Activated T-helper 17 cell treated with anti-CD3 and anti-CD28 coated beads, Interleukin-2, amount 50 U/mL, for 72 hours (primary cell): ENCODE measurements at regions not wholly inside any gene's neighbourhood (a gene's known extent, or its start where the extent isn't known, plus 50 kb on each side); places are given as distances from the start of the nearest gene placed in this dataset.
"Not testable (repeated sequence)": the region's sequence is repeated elsewhere in the genome, so short reads cannot be mapped to it uniquely, and the experiment has no call there.

ENCODE experiments used
- ATAC-seq: fragments of 150-1000 bp; cut with Tn5 transposase; replicated peaks from 2 replicates; pipeline ENCODE4 v1.10.0; 2021; ENCODE audit warnings: mild to moderate bottlenecking, moderate library complexity
- H3K27ac Mint-ChIP-seq: one replicate; pipeline ENCODE4 v1.8.0; 2022; ENCODE audit warnings: mixed read lengths
- H3K27me3 Mint-ChIP-seq: one replicate; pipeline ENCODE4 v1.8.0; 2022; ENCODE audit warnings: mixed read lengths
- H3K36me3 Mint-ChIP-seq: one replicate; pipeline ENCODE4 v1.8.0; 2022; ENCODE audit warnings: low read depth, mild to moderate bottlenecking, mixed read lengths
- H3K4me1 Mint-ChIP-seq: one replicate; pipeline ENCODE4 v1.8.0; 2022; ENCODE audit warnings: mixed read lengths
- H3K4me3 Mint-ChIP-seq: one replicate; pipeline ENCODE4 v1.8.0; 2022; ENCODE audit warnings: mild to moderate bottlenecking, mixed read lengths
- H3K9me3 Mint-ChIP-seq: one replicate; pipeline ENCODE4 v1.8.0; 2022; ENCODE audit warnings: mixed read lengths

- not testable (repeated sequence) for H3K4me3 Mint-ChIP-seq, H3K9me3 Mint-ChIP-seq, H3K27me3 Mint-ChIP-seq, H3K36me3 Mint-ChIP-seq, H3K4me1 Mint-ChIP-seq, H3K27ac Mint-ChIP-seq
- peak; percentile 90 for ATAC-seq
These were observed 261.0 kb downstream of the SPRY1 start for GRCh38 chr4:123657606-123658005.

- ATAC-seq: no peak
- H3K27me3 Mint-ChIP-seq: peaks cover 10% of the 10 kb centered on the region
These were observed 262.7 kb downstream of the SPRY1 start for GRCh38 chr4:123659262-123659661.

GRCh38 chr4:123659730-123660129 lies 263.1 kb downstream of the SPRY1 start:
- no peaks in the 10 kb centered on the region for H3K36me3 Mint-ChIP-seq
- peaks cover 8% of the 10 kb centered on the region for H3K4me1 Mint-ChIP-seq
- H3K4me3 Mint-ChIP-seq: no peak overlapping the region
- H3K27me3 Mint-ChIP-seq: peaks cover 10% of the 10 kb centered on the region
- no peak for ATAC-seq
- peaks cover 6% of the 10 kb centered on the region for H3K9me3 Mint-ChIP-seq
- H3K27ac Mint-ChIP-seq: no peak overlapping the region

More at GRCh38 chr4:123659262-123659661, 262.7 kb downstream of the SPRY1 start:
- Mint-ChIP-seq H3K9me3 (peaks cover 6% of the 10 kb centered on the region), H3K27ac (no peak overlapping the region), H3K4me1 (peaks cover 8% of the 10 kb centered on the region), H3K4me3 (no peak overlapping the region), H3K36me3 (no peaks in the 10 kb centered on the region)

- Mint-ChIP-seq H3K36me3 (no peaks in the 10 kb centered on the region), H3K4me3 (no peak overlapping the region), H3K27me3 (peaks cover 14% of the 10 kb centered on the region), H3K4me1 (peaks cover 8% of the 10 kb centered on the region), H3K27ac (no peak overlapping the region), H3K9me3 (peaks cover 6% of the 10 kb centered on the region)
- ATAC-seq: no peak
These were observed 264.6 kb downstream of the SPRY1 start for GRCh38 chr4:123661080-123661737.

- Mint-ChIP-seq H3K9me3 (no peaks in the 10 kb centered on the region), H3K27me3 (peaks cover 22% of the 10 kb centered on the region), H3K27ac (no peak overlapping the region), H3K4me1 (peaks cover 2% of the 10 kb centered on the region), H3K36me3 (no peaks in the 10 kb centered on the region), H3K4me3 (no peak overlapping the region)
- ATAC-seq: no peak
These were observed 266.2 kb downstream of the SPRY1 start for GRCh38 chr4:123662827-123663226.

GRCh38 chr4:123666486-123666885 lies 269.9 kb downstream of the SPRY1 start:
- H3K4me1 Mint-ChIP-seq: peaks cover 4% of the 10 kb centered on the region
- H3K9me3 Mint-ChIP-seq: no peaks in the 10 kb centered on the region
- no peak overlapping the region for H3K27ac Mint-ChIP-seq
- H3K36me3 Mint-ChIP-seq: no peaks in the 10 kb centered on the region
- ATAC-seq: no peak
- H3K4me3 Mint-ChIP-seq: no peak overlapping the region
- H3K27me3 Mint-ChIP-seq: peaks cover 31% of the 10 kb centered on the region

- ATAC-seq: peak; percentile 45
- no peaks in the 10 kb centered on the region for H3K9me3 Mint-ChIP-seq
- no peaks in the 10 kb centered on the region for H3K36me3 Mint-ChIP-seq
- no peak overlapping the region for H3K27ac Mint-ChIP-seq
- peaks cover 10% of the 10 kb centered on the region for H3K4me1 Mint-ChIP-seq
- peaks cover 32% of the 10 kb centered on the region for H3K27me3 Mint-ChIP-seq
- no peak overlapping the region for H3K4me3 Mint-ChIP-seq
These were observed 270.9 kb downstream of the SPRY1 start for GRCh38 chr4:123667496-123667895.

GRCh38 chr4:123667991-123668390 lies 271.4 kb downstream of the SPRY1 start:
- Mint-ChIP-seq H3K36me3 (no peaks in the 10 kb centered on the region), H3K27ac (no peak overlapping the region), H3K4me1 (peaks cover 12% of the 10 kb centered on the region), H3K27me3 (peaks cover 29% of the 10 kb centered on the region), H3K9me3 (no peaks in the 10 kb centered on the region), H3K4me3 (no peak overlapping the region)
- no peak for ATAC-seq

GRCh38 chr4:123671636-123672404 lies 275.2 kb downstream of the SPRY1 start:
- peak overlapping the region; percentile 24 for H3K27ac Mint-ChIP-seq
- peak; percentile 79 for ATAC-seq
- peaks cover 21% of the 10 kb centered on the region for H3K4me1 Mint-ChIP-seq
- no peaks in the 10 kb centered on the region for H3K36me3 Mint-ChIP-seq
- no peak overlapping the region for H3K4me3 Mint-ChIP-seq
- H3K9me3 Mint-ChIP-seq: no peaks in the 10 kb centered on the region
- H3K27me3 Mint-ChIP-seq: peaks cover 36% of the 10 kb centered on the region

- Mint-ChIP-seq H3K36me3 (no peaks in the 10 kb centered on the region), H3K4me1 (peaks cover 21% of the 10 kb centered on the region), H3K4me3 (no peak overlapping the region), H3K27me3 (peaks cover 32% of the 10 kb centered on the region), H3K9me3 (no peaks in the 10 kb centered on the region), H3K27ac (peak overlapping the region; percentile 3)
- ATAC-seq: peak; percentile 37
These were observed 276.4 kb downstream of the SPRY1 start for GRCh38 chr4:123672987-123673386.

- Mint-ChIP-seq H3K4me1 (peaks cover 21% of the 10 kb centered on the region), H3K9me3 (no peaks in the 10 kb centered on the region), H3K27me3 (peaks cover 31% of the 10 kb centered on the region), H3K36me3 (no peaks in the 10 kb centered on the region), H3K27ac (no peak overlapping the region), H3K4me3 (no peak overlapping the region)
- no peak for ATAC-seq
These were observed 277.4 kb downstream of the SPRY1 start for GRCh38 chr4:123673971-123674370.

- Mint-ChIP-seq H3K4me1 (peaks cover 21% of the 10 kb centered on the region), H3K36me3 (no peaks in the 10 kb centered on the region), H3K9me3 (no peaks in the 10 kb centered on the region), H3K4me3 (no peak overlapping the region), H3K27ac (no peak overlapping the region), H3K27me3 (peaks cover 28% of the 10 kb centered on the region)
- no peak for ATAC-seq
These were observed 278.3 kb downstream of the SPRY1 start for GRCh38 chr4:123674762-123675465.

GRCh38 chr4:123675567-123675966 lies 279.0 kb downstream of the SPRY1 start:
- ATAC-seq: no peak
- Mint-ChIP-seq H3K27me3 (peaks cover 28% of the 10 kb centered on the region), H3K9me3 (no peaks in the 10 kb centered on the region), H3K4me3 (no peak overlapping the region), H3K27ac (no peak overlapping the region), H3K36me3 (no peaks in the 10 kb centered on the region), H3K4me1 (peaks cover 21% of the 10 kb centered on the region)

- H3K36me3 Mint-ChIP-seq: no peaks in the 10 kb centered on the region
- peaks cover 20% of the 10 kb centered on the region for H3K4me1 Mint-ChIP-seq
- no peak overlapping the region for H3K27ac Mint-ChIP-seq
- peak; percentile 68 for ATAC-seq
- H3K9me3 Mint-ChIP-seq: no peaks in the 10 kb centered on the region
- no peak overlapping the region for H3K4me3 Mint-ChIP-seq
- H3K27me3 Mint-ChIP-seq: peaks cover 25% of the 10 kb centered on the region
These were observed 279.7 kb downstream of the SPRY1 start for GRCh38 chr4:123676071-123676889.
